ACC112 (cell line): ENCODE measurements at regions not wholly inside any gene's neighbourhood (a gene's known extent, or its start where the extent isn't known, plus 50 kb on each side); places are given as distances from the start of the nearest gene placed in this dataset.

Experiments
- H2AFZ ChIP-seq: fragments of 200-600 bp; sonication (generic); one replicate; pipeline ENCODE4 v1.6.0; 2017; ENCODE audit warnings: antibody characterized with exemption, low read length; ENCODE audit not compliant: unreplicated experiment
- H3K27ac ChIP-seq: fragments of 200-600 bp; sonication (generic); 2 replicates; pipeline ENCODE4 v1.5.1; 2014; ENCODE audit warnings: low read depth, mild to moderate bottlenecking, antibody characterized with exemption, low read length, moderate library complexity
- H3K27me3 ChIP-seq: fragments of 200-600 bp; sonication (generic); 2 replicates; pipeline ENCODE4 v1.6.1; 2014; ENCODE audit warnings: mild to moderate bottlenecking, antibody characterized with exemption, low read length, moderate library complexity, mixed read lengths; ENCODE audit not compliant: insufficient read depth
- H3K36me3 ChIP-seq: fragments of 200-600 bp; sonication (generic); 2 replicates; pipeline ENCODE4 v1.6.1; 2016; ENCODE audit warnings: mild to moderate bottlenecking, antibody characterized with exemption, low read length, moderate library complexity, mixed read lengths; ENCODE audit not compliant: insufficient read depth
- H3K4me1 ChIP-seq: fragments of 200-600 bp; sonication (generic); one replicate; pipeline ENCODE4 v1.6.1; 2016; ENCODE audit warnings: low read length, mixed read lengths; ENCODE audit not compliant: insufficient read depth, unreplicated experiment, control insufficient read depth
- H3K4me3 ChIP-seq: fragments of 200-600 bp; sonication (generic); 2 replicates; pipeline ENCODE4 v1.5.1; 2014; ENCODE audit warnings: mild to moderate bottlenecking, low read depth, low read length
- H3K79me2 ChIP-seq: fragments of 200-600 bp; sonication (generic); one replicate; pipeline ENCODE4 v1.6.0; 2016; ENCODE audit warnings: low read length; ENCODE audit not compliant: control insufficient read depth, unreplicated experiment, insufficient read depth

DNA sequence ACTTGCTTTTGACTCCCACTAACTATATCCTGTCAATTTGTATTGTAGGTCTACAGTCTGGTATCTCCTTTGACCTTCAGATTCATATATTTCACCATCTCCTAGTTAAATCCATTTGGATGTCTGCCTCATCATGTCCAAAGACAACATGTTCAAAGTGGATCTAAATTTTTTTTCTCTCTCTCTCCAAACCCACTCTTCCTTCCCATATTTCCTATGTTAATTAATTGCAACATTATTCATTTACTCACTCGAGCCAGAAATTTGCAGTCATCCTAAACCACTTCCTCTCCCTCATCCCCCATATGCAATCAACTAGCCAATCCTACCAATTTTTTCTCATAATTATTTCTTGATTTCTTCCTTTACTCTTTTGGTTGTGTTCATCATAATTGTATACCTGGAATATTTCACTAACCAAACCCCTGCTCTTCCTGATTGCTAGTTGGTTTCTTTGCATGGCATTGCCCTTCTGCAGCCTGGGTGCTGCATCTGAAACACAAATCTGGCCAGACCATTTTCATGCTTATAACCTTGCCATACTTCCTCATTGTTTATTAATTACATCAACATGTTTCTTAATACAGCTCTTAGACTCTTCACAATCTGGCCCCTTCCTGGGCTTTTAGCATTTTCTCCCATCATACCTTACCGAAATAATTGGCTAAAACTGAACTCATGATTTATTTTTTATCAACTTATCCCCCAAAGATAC, 442.2 kb downstream of the ADAMTS20 start:
- no peak overlapping the region for H3K4me3 ChIP-seq
- no peaks in the 10 kb centered on the region for H3K36me3 ChIP-seq
- no peak overlapping the region for H2AFZ ChIP-seq
- no peaks in the 10 kb centered on the region for H3K27me3 ChIP-seq
- H3K27ac ChIP-seq, result no peak overlapping the region
- H3K79me2 ChIP-seq, result no peaks in the 10 kb centered on the region
- no peaks in the 10 kb centered on the region for H3K4me1 ChIP-seq

DNA sequence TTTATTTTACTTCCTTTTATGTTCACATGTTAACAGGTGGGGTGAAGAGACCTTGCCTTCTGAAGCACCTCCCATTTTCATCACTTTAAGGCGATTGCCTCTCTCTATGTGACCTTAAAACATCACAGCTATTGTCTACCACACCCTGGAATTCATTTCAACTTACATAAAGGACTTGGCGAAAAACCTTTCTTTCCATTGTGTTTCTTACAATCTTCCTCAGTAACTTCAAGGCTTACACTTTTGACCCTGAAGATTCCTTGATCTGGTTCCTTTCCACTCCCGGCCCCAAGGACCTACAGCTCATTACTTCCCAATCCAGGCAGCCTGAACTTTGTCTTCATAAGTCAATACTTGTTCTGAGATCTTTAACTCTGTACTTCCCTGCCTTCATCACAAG, 443.3 kb downstream of the ADAMTS20 start:
- H2AFZ ChIP-seq, result no peak overlapping the region
- no peak overlapping the region for H3K4me3 ChIP-seq
- H3K27me3 ChIP-seq, result no peaks in the 10 kb centered on the region
- no peaks in the 10 kb centered on the region for H3K36me3 ChIP-seq
- H3K79me2 ChIP-seq, result no peaks in the 10 kb centered on the region
- H3K4me1 ChIP-seq, result no peaks in the 10 kb centered on the region
- H3K27ac ChIP-seq, result no peak overlapping the region

- H3K4me3 ChIP-seq, result no peak overlapping the region
- no peaks in the 10 kb centered on the region for H3K36me3 ChIP-seq
- H3K27me3 ChIP-seq, result no peaks in the 10 kb centered on the region
- no peak overlapping the region for H2AFZ ChIP-seq
- H3K79me2 ChIP-seq, result no peaks in the 10 kb centered on the region
- H3K27ac ChIP-seq, result no peak overlapping the region
- no peaks in the 10 kb centered on the region for H3K4me1 ChIP-seq
Observed at GRCh38 chr12:43107026-43107775, 444.8 kb downstream of the ADAMTS20 start.

- no peak overlapping the region for H2AFZ ChIP-seq
- no peak overlapping the region for H3K4me3 ChIP-seq
- H3K4me1 ChIP-seq, result no peaks in the 10 kb centered on the region
- H3K27ac ChIP-seq, result no peak overlapping the region
- H3K79me2 ChIP-seq, result no peaks in the 10 kb centered on the region
- no peaks in the 10 kb centered on the region for H3K27me3 ChIP-seq
- no peaks in the 10 kb centered on the region for H3K36me3 ChIP-seq
Observed at GRCh38 chr12:43106355-43106754, 445.6 kb downstream of the ADAMTS20 start.

DNA sequence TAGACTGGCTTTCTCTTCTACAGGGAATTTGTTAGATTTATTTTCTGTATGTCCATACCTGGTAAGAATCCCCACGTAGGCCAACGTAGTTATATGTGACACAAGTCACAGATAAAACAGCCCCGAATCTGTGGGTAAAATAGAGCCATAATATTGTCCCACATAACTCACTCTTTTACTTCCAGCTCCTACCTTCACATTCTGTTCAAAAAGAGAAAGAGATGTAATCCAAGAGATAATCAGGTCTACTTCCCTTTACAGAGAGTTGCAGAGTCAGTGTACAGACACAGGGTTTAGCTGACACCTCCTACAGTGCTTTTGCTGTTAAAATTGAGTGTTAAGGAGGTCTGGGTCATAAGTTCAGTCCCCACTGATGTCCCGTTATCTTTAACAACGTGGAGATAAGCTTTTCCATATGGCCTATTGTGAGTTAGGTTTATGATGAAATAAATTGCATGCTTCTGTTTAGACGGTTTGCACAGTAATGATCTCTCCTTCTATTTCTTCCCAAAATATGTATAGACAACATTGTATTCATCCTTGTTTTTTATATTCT, 446.5 kb downstream of the ADAMTS20 start:
- Histone ChIP-seq H3K36me3 (no peaks in the 10 kb centered on the region), H2AFZ (no peak overlapping the region), H3K27ac (no peak overlapping the region), H3K27me3 (no peaks in the 10 kb centered on the region), H3K4me3 (no peak overlapping the region), H3K4me1 (no peaks in the 10 kb centered on the region), H3K79me2 (no peaks in the 10 kb centered on the region)

GRCh38 chr12:43104494-43104893, 447.5 kb downstream of the ADAMTS20 start:
- Histone ChIP-seq H3K27ac (no peak overlapping the region), H3K27me3 (no peaks in the 10 kb centered on the region), H3K36me3 (no peaks in the 10 kb centered on the region), H3K4me3 (no peak overlapping the region), H3K4me1 (no peaks in the 10 kb centered on the region), H2AFZ (no peak overlapping the region), H3K79me2 (no peaks in the 10 kb centered on the region)

- no peak overlapping the region for H2AFZ ChIP-seq
- H3K4me3 ChIP-seq, result no peak overlapping the region
- H3K79me2 ChIP-seq, result no peaks in the 10 kb centered on the region
Observed at GRCh38 chr12:43103866-43104265, 448.1 kb downstream of the ADAMTS20 start.

GRCh38 chr12:43102546-43103264, 449.3 kb downstream of the ADAMTS20 start:
- H3K27me3 ChIP-seq, result no peaks in the 10 kb centered on the region
- no peak overlapping the region for H2AFZ ChIP-seq
- H3K4me1 ChIP-seq, result no peaks in the 10 kb centered on the region
- H3K4me3 ChIP-seq, result no peak overlapping the region
- no peak overlapping the region for H3K27ac ChIP-seq
- no peaks in the 10 kb centered on the region for H3K36me3 ChIP-seq
- H3K79me2 ChIP-seq, result no peaks in the 10 kb centered on the region

More at GRCh38 chr12:43103866-43104265, 448.1 kb downstream of the ADAMTS20 start:
- no peaks in the 10 kb centered on the region for H3K4me1 ChIP-seq
- no peaks in the 10 kb centered on the region for H3K36me3 ChIP-seq
- H3K27me3 ChIP-seq, result no peaks in the 10 kb centered on the region
- no peak overlapping the region for H3K27ac ChIP-seq

GRCh38 chr12:43100231-43100630, 451.8 kb downstream of the ADAMTS20 start:
- Histone ChIP-seq H3K27me3 (no peaks in the 10 kb centered on the region), H3K4me1 (no peaks in the 10 kb centered on the region), H3K79me2 (no peaks in the 10 kb centered on the region), H3K4me3 (no peak overlapping the region), H2AFZ (no peak overlapping the region), H3K36me3 (no peaks in the 10 kb centered on the region), H3K27ac (no peak overlapping the region)

GRCh38 chr12:43099691-43100163, 452.3 kb downstream of the ADAMTS20 start:
- Histone ChIP-seq H3K27ac (no peak overlapping the region), H3K27me3 (no peaks in the 10 kb centered on the region), H3K79me2 (no peaks in the 10 kb centered on the region), H3K4me3 (no peak overlapping the region), H2AFZ (no peak overlapping the region), H3K36me3 (no peaks in the 10 kb centered on the region), H3K4me1 (no peaks in the 10 kb centered on the region)
